Calu3 (cell line): ENCODE measurements at regions not wholly inside any gene's neighbourhood (a gene's known extent, or its start where the extent isn't known, plus 50 kb on each side); places are given as distances from the start of the nearest gene placed in this dataset.

ENCODE experiments used
- BruUV-seq: library from RNA; stranded (reverse); fragments of 400-500 nt; replicated peaks from 2 replicates; lab custom pipeline; 2021; lab: Mats Ljungman, UMichigan
- CTCF ChIA-PET: fragments of 300-600 bp; sonication (Branson Sonifier 250); formaldehyde crosslinking; loops from one replicate; lab custom pipeline; 2022; ENCODE audit warnings: antibody characterized with exemption; lab: Charles Lee
- DNase-seq: peaks from one replicate; pipeline ENCODE4 v3.0.0; 2022
- H3K27ac Mint-ChIP-seq: one replicate; pipeline ENCODE4 v1.8.0; 2022; ENCODE audit warnings: mixed read lengths; ENCODE audit not compliant: unreplicated experiment
- H3K27me3 Mint-ChIP-seq: one replicate; pipeline ENCODE4 v1.8.0; 2022; ENCODE audit warnings: mixed read lengths; ENCODE audit not compliant: unreplicated experiment
- H3K36me3 Mint-ChIP-seq: one replicate; pipeline ENCODE4 v1.8.0; 2022; ENCODE audit warnings: mild to moderate bottlenecking, moderate library complexity, mixed read lengths; ENCODE audit not compliant: insufficient read depth, unreplicated experiment
- H3K4me1 Mint-ChIP-seq: one replicate; pipeline ENCODE4 v1.8.0; 2022; ENCODE audit warnings: mild to moderate bottlenecking, low read depth, mixed read lengths; ENCODE audit not compliant: unreplicated experiment
- H3K4me3 Mint-ChIP-seq: one replicate; pipeline ENCODE4 v1.8.0; 2022; ENCODE audit warnings: mild to moderate bottlenecking, low read depth, moderate library complexity, mixed read lengths; ENCODE audit not compliant: unreplicated experiment
- H3K9me3 Mint-ChIP-seq: one replicate; pipeline ENCODE4 v1.8.0; 2022; ENCODE audit warnings: low read depth, mixed read lengths; ENCODE audit not compliant: unreplicated experiment
- intact Hi-C: fragments of 100-400 bp; cut with micrococcal nuclease; formaldehyde crosslinking; loops from one replicate; pipeline ENCODE4 v1.10.0; 2022; ENCODE audit not compliant: unreplicated experiment
- TF ChIP-seq, protein P1 (sequence below): fragments of 200-600 bp; IDR thresholded peaks from one replicate; pipeline ENCODE4 v1.8.0; 2022; ENCODE audit warnings: antibody characterized with exemption; ENCODE audit not compliant: unreplicated experiment

GRCh38 chr12:124693111-124693723 is 125.8 kb upstream of the NCOR2 start:
- Mint-ChIP-seq H3K27me3 (no peaks in the 10 kb centered on the region), H3K36me3 (no peaks in the 10 kb centered on the region), H3K4me3 (no peak overlapping the region), H3K27ac (no peak overlapping the region), H3K4me1 (peaks cover 39% of the 10 kb centered on the region), H3K9me3 (no peaks in the 10 kb centered on the region)
- no peak for DNase-seq
- CTCF ChIA-PET = interaction anchor here (0.8 kb wide), 1 partner anchor 84 kb away, joined by 3 read pairs; no protein-coding TSS in a partner anchor
- TF ChIP-seq, protein P1, sequence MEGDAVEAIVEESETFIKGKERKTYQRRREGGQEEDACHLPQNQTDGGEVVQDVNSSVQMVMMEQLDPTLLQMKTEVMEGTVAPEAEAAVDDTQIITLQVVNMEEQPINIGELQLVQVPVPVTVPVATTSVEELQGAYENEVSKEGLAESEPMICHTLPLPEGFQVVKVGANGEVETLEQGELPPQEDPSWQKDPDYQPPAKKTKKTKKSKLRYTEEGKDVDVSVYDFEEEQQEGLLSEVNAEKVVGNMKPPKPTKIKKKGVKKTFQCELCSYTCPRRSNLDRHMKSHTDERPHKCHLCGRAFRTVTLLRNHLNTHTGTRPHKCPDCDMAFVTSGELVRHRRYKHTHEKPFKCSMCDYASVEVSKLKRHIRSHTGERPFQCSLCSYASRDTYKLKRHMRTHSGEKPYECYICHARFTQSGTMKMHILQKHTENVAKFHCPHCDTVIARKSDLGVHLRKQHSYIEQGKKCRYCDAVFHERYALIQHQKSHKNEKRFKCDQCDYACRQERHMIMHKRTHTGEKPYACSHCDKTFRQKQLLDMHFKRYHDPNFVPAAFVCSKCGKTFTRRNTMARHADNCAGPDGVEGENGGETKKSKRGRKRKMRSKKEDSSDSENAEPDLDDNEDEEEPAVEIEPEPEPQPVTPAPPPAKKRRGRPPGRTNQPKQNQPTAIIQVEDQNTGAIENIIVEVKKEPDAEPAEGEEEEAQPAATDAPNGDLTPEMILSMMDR = no peak
- no TSS peak for BruUV-seq
- intact Hi-C loops = no loop called here

DNA sequence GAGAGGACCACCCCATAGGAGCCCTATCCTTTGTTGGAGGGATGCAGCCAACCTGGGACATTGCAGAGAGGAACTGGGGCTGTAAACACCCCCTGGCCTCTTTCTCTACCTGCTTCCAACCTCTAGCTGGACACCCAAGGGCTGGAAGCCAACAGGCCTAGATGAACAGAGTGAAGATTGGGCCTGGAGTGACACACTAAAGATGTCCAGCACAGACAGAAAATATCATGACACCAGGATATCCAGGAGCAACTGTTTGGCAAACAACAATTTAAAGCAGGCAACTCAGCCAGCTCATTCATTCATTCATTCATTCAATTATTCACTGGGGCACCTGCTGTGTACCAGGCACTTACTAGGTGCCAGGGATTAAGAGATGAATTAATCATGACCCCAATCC is 125.0 kb upstream of the NCOR2 start:
- TF ChIP-seq, protein P1 = no peak
- Mint-ChIP-seq H3K4me3 (no peak overlapping the region), H3K27ac (no peak overlapping the region), H3K4me1 (peaks cover 43% of the 10 kb centered on the region), H3K36me3 (no peaks in the 10 kb centered on the region), H3K9me3 (no peaks in the 10 kb centered on the region), H3K27me3 (no peaks in the 10 kb centered on the region)
- BruUV-seq = no TSS peak
- intact Hi-C loops = no loop called here
- no peak for DNase-seq
- CTCF ChIA-PET = interaction anchor here (0.8 kb wide), 1 partner anchor 83 kb away, joined by 3 read pairs; no protein-coding TSS in a partner anchor

DNA sequence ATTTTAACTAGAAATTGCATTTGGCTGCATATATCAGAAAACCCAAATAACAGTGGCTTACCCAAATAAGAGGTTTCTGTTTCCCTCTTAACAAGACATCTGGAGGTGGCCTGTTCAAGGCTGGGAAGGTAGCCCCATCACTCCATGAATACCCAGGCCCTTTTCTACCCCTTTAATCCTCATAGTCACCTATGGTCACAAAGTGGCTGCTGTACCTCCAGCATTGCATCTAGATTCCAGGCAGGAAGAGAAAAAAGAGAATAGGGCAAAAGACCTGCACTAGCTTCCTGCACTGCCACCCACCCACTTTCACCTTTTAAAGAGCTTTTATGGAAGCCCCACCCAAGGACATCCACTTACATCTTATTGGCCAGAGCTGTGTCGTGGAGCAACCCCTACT is 124.0 kb upstream of the NCOR2 start:
- Mint-ChIP-seq H3K4me3 (no peak overlapping the region), H3K36me3 (no peaks in the 10 kb centered on the region), H3K27me3 (no peaks in the 10 kb centered on the region), H3K4me1 (peaks cover 40% of the 10 kb centered on the region), H3K27ac (no peak overlapping the region), H3K9me3 (no peaks in the 10 kb centered on the region)
- TF ChIP-seq, protein P1 = no peak
- intact Hi-C loops = no loop called here
- CTCF ChIA-PET = no interaction called here
- DNase-seq = no peak
- BruUV-seq = no TSS peak

DNA sequence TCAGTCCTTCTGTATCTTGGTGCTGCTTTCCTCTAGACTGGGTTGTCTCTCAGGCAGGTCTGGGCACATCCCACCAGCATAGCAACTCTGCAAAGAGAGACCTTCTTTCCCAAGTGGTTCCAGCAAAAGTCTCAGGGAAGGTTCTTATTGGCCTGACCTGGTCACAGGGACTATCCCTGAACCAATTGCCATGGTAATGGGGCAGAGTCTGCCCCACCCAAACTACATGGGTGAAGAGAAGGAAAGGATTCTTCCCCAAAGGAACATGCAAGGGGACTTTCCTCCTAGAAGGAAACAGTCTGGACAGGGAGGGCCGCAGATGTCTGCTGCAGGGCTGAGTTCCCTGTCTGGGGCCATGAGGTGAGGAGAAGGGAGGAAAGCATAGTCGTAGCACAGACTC is 122.2 kb upstream of the NCOR2 start:
- CTCF ChIA-PET = no interaction called here
- Mint-ChIP-seq H3K36me3 (peaks cover 5% of the 10 kb centered on the region), H3K9me3 (no peaks in the 10 kb centered on the region), H3K4me1 (peaks cover 42% of the 10 kb centered on the region), H3K27me3 (no peaks in the 10 kb centered on the region), H3K4me3 (no peak overlapping the region), H3K27ac (no peak overlapping the region)
- TF ChIP-seq, protein P1 = no peak
- BruUV-seq = no TSS peak
- DNase-seq = no peak
- intact Hi-C loops = no loop called here
